NCI-H774 (cell line): ENCODE measurements at regions not wholly inside any gene's neighbourhood (a gene's known extent, or its start where the extent isn't known, plus 50 kb on each side); places are given as distances from the start of the nearest gene placed in this dataset.

ENCODE experiments used
- DNase-seq: peaks from one replicate; lab custom pipeline; 2025; lab: John Stamatoyannopoulos, UW

GRCh38 chr1:106677721-106678120 is 378.8 kb upstream of the PRMT6 start:
- no peak for DNase-seq

GRCh38 chr1:106678279-106679050 is 378.0 kb upstream of the PRMT6 start:
- no peak for DNase-seq

GRCh38 chr1:106680216-106680615 is 376.3 kb upstream of the PRMT6 start:
- no peak for DNase-seq

GRCh38 chr1:106680776-106681344 is 375.6 kb upstream of the PRMT6 start:
- DNase-seq = peak; percentile 20

GRCh38 chr1:106681939-106682522 is 374.4 kb upstream of the PRMT6 start:
- DNase-seq = no peak

GRCh38 chr1:106688446-106688845 is 368.0 kb upstream of the PRMT6 start:
- DNase-seq = no peak

GRCh38 chr1:106698660-106699059 is 357.8 kb upstream of the PRMT6 start:
- DNase-seq = no peak

GRCh38 chr1:106699433-106699832 is 357.0 kb upstream of the PRMT6 start:
- no peak for DNase-seq

- DNase-seq = no peak
These were observed 356.3 kb upstream of the PRMT6 start for GRCh38 chr1:106700211-106700610.

GRCh38 chr1:106705971-106706370 is 350.5 kb upstream of the PRMT6 start:
- DNase-seq = no peak

GRCh38 chr1:106717591-106717990 is 338.9 kb upstream of the PRMT6 start:
- no peak for DNase-seq

GRCh38 chr1:106721790-106722189 is 334.7 kb upstream of the PRMT6 start:
- DNase-seq = no peak

- no peak for DNase-seq
These were observed 334.0 kb upstream of the PRMT6 start for GRCh38 chr1:106722466-106722865.

- DNase-seq = no peak
These were observed 329.3 kb upstream of the PRMT6 start for GRCh38 chr1:106727171-106727570.

GRCh38 chr1:106746448-106747085 is 309.9 kb upstream of the PRMT6 start:
- DNase-seq = peak; percentile 40

- DNase-seq = no peak
These were observed 309.2 kb upstream of the PRMT6 start for GRCh38 chr1:106747232-106747631.

GRCh38 chr1:106747791-106748190 is 308.7 kb upstream of the PRMT6 start:
- DNase-seq = no peak

- no peak for DNase-seq
These were observed 307.9 kb upstream of the PRMT6 start for GRCh38 chr1:106748606-106749005.

- no peak for DNase-seq
These were observed 307.0 kb upstream of the PRMT6 start for GRCh38 chr1:106749491-106749890.

- no peak for DNase-seq
These were observed 306.6 kb upstream of the PRMT6 start for GRCh38 chr1:106749906-106750305.

GRCh38 chr1:106751002-106751401 is 305.5 kb upstream of the PRMT6 start:
- DNase-seq = no peak

- no peak for DNase-seq
These were observed 303.4 kb upstream of the PRMT6 start for GRCh38 chr1:106753066-106753465.

- no peak for DNase-seq
These were observed 301.5 kb upstream of the PRMT6 start for GRCh38 chr1:106754957-106755356.
